ENCODE measurements at regions not wholly inside any gene's neighbourhood (a gene's known extent, or its start where the extent isn't known, plus 50 kb on each side); places are given as distances from the start of the nearest gene placed in this dataset.

DNA sequence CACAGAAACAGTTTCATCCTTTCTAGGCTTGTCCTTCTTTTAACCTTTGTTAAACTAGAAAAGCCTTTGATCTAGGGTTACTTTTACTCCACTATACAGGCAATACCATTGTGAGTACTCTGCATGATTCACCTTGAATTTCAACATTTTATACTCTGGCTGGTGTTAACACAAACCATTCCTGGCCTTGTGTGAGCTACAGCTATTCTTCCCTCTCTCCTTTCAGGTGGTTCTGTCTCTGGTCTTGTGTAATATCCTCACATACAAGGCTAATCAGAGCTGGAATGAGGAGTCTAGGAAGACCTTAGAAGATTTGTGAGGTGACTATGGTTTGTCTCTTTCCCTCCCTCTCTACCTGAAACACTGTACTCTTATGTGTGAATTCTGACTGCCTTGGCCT lies 837.4 kb upstream of the USP15 start:
- TF ChIP-seq, protein P1, sequence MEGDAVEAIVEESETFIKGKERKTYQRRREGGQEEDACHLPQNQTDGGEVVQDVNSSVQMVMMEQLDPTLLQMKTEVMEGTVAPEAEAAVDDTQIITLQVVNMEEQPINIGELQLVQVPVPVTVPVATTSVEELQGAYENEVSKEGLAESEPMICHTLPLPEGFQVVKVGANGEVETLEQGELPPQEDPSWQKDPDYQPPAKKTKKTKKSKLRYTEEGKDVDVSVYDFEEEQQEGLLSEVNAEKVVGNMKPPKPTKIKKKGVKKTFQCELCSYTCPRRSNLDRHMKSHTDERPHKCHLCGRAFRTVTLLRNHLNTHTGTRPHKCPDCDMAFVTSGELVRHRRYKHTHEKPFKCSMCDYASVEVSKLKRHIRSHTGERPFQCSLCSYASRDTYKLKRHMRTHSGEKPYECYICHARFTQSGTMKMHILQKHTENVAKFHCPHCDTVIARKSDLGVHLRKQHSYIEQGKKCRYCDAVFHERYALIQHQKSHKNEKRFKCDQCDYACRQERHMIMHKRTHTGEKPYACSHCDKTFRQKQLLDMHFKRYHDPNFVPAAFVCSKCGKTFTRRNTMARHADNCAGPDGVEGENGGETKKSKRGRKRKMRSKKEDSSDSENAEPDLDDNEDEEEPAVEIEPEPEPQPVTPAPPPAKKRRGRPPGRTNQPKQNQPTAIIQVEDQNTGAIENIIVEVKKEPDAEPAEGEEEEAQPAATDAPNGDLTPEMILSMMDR (IDR thresholded peaks at IDR 0.05), result no peak
- no peak for TF ChIP-seq POLR2A (IDR thresholded peaks at IDR 0.05)
- no peak for TF ChIP-seq POLR2AphosphoS5 (IDR thresholded peaks at IDR 0.05)
